SH-SY5Y (cell line): ENCODE measurements at regions not wholly inside any gene's neighbourhood (a gene's known extent, or its start where the extent isn't known, plus 50 kb on each side); places are given as distances from the start of the nearest gene placed in this dataset.

Source experiments
- GATA2 ChIP-seq: IDR thresholded peaks from 2 replicates; pipeline ENCODE4 v1.6.1; 2011; ENCODE audit warnings: mild to moderate bottlenecking, low read depth, low read length
- GATA3 ChIP-seq: IDR thresholded peaks from 2 replicates; pipeline ENCODE4 v1.6.1; 2011; ENCODE audit warnings: low read depth, mild to moderate bottlenecking, low read length, moderate library complexity

DNA sequence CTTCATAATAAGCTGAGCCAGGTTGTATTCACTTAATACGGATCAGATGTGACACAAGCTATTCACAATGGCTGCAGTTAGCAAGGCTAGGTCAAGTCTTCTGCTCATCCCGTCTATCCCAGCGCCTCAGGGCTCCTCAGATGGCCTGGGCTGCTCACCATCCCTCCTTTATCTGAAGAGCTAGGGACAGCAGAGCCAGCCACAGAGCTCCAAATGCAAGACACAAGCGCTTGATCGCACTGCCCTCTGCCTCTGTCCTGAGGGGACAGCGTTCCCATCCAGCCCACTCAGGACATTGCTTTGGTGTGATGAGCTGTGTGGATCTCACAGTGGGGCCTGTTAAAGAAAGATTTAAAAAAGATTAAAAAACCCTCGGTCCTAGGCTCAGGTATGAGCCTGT lies 254.4 kb upstream of the HS6ST1 start:
- no peak for TF ChIP-seq GATA2
- TF ChIP-seq GATA3 = no peak
